Keratinocyte (primary cell): ENCODE measurements at regions not wholly inside any gene's neighbourhood (a gene's known extent, or its start where the extent isn't known, plus 50 kb on each side); places are given as distances from the start of the nearest gene placed in this dataset.

Experiments used
- EZH2 ChIP-seq: IDR thresholded peaks from one replicate; pipeline ENCODE4 v1.6.1; 2012; ENCODE audit warnings: inconsistent platforms, mild to moderate bottlenecking, low read length, moderate library complexity
- TF ChIP-seq, protein P1 (sequence below), 3 experiments: IDR thresholded peaks in 1 of 3; conservative IDR thresholded peaks in 1 of 3; optimal IDR thresholded peaks in 1 of 3; 2 replicates in 2 of 3; 3 replicates in 1 of 3; pipeline versions ENCODE3 to v1.5.1; 2011; ENCODE audit warnings: low read length in 3 of 3, mild to moderate bottlenecking in 3 of 3, moderate library complexity in 2 of 3, control low read depth in 1 of 3, inconsistent platforms in 1 of 3; ENCODE audit not compliant: insufficient read depth in 2 of 3; ENCODE audit errors: extremely low read depth in 1 of 3

DNA sequence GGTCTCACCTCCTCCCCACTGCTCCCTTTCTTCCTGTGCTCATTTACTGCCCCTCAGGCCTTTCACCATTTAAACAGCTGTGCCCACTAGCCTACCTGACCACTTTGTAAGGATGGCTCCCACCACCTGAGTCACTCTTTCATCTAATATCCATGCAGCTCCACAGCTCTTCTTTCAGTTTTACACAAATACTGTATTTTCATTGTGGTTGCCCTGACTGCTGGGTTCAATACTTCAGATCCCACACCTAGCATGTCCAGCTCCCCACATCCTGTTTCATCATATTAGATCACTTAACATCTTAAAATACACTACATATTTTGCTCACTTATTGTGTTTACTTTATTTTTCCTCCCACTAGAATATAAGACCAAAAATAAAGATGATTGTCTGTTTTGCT is 1110.6 kb downstream of the TSN start:
- TF ChIP-seq, protein P1, sequence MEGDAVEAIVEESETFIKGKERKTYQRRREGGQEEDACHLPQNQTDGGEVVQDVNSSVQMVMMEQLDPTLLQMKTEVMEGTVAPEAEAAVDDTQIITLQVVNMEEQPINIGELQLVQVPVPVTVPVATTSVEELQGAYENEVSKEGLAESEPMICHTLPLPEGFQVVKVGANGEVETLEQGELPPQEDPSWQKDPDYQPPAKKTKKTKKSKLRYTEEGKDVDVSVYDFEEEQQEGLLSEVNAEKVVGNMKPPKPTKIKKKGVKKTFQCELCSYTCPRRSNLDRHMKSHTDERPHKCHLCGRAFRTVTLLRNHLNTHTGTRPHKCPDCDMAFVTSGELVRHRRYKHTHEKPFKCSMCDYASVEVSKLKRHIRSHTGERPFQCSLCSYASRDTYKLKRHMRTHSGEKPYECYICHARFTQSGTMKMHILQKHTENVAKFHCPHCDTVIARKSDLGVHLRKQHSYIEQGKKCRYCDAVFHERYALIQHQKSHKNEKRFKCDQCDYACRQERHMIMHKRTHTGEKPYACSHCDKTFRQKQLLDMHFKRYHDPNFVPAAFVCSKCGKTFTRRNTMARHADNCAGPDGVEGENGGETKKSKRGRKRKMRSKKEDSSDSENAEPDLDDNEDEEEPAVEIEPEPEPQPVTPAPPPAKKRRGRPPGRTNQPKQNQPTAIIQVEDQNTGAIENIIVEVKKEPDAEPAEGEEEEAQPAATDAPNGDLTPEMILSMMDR (optimal IDR thresholded peaks at IDR 0.05 in 1 of 3, IDR thresholded peaks at IDR 0.05 in 1 of 3, conservative IDR thresholded peaks at IDR 0.05 in 1 of 3; ENCODE audit: extremely low read depth in 1 of 3, insufficient read depth in 2 of 3, low read length in 3 of 3), result no peak
- TF ChIP-seq EZH2, result no peak
